Fibroblast of villous mesenchyme (primary cell): ENCODE measurements at regions not wholly inside any gene's neighbourhood (a gene's known extent, or its start where the extent isn't known, plus 50 kb on each side); places are given as distances from the start of the nearest gene placed in this dataset.
"Not testable (repeated sequence)": the region's sequence is repeated elsewhere in the genome, so short reads cannot be mapped to it uniquely, and the experiment has no call there.

ENCODE experiments used
- DNase-seq: peaks from one replicate; pipeline ENCODE4 v3.0.0-alpha.2; 2010; ENCODE audit warnings: low read depth
- H3K4me3 ChIP-seq: 2 replicates; pipeline ENCODE4 v1.5.1; 2011; ENCODE audit warnings: low read depth, mild to moderate bottlenecking, low read length
- CTCF ChIP-seq: IDR thresholded peaks from 2 replicates; pipeline ENCODE4 v1.5.1; 2012; ENCODE audit warnings: low read depth, mild to moderate bottlenecking, low read length; ENCODE audit not compliant: insufficient read depth

- DNase-seq: no peak
- no peak for TF ChIP-seq CTCF
- peak overlapping the region; percentile 92 for H3K4me3 ChIP-seq
Measured at GRCh38 chrX:73944563-73944908, 92.0 kb upstream of the XIST start.

GRCh38 chrX:73943693-73944562, 91.4 kb upstream of the XIST start:
- TF ChIP-seq CTCF: no peak
- DNase-seq: peak; percentile 91

GRCh38 chrX:73940893-73941470, 88.5 kb upstream of the XIST start:
- H3K4me3 ChIP-seq: no peak overlapping the region
- TF ChIP-seq CTCF: no peak
- DNase-seq: no peak

More at GRCh38 chrX:73943693-73944562, 91.4 kb upstream of the XIST start:
- peak overlapping the region; percentile 92 for H3K4me3 ChIP-seq

- not testable (repeated sequence) for H3K4me3 ChIP-seq
- peak; percentile 88 for DNase-seq
Measured at GRCh38 chrX:73937843-73938242, 85.3 kb upstream of the XIST start.

GRCh38 chrX:73932522-73932921, 80.0 kb upstream of the XIST start:
- no peak for DNase-seq
- no peak overlapping the region for H3K4me3 ChIP-seq
- no peak for TF ChIP-seq CTCF

GRCh38 chrX:73930300-73930699, 77.8 kb upstream of the XIST start:
- H3K4me3 ChIP-seq: no peak overlapping the region
- TF ChIP-seq CTCF: no peak
- no peak for DNase-seq

- no peak for DNase-seq
- no peak for TF ChIP-seq CTCF
- H3K4me3 ChIP-seq: no peak overlapping the region
Measured at GRCh38 chrX:73922856-73923455, 70.4 kb upstream of the XIST start.
